ENCODE measurements at regions not wholly inside any gene's neighbourhood (a gene's known extent, or its start where the extent isn't known, plus 50 kb on each side); places are given as distances from the start of the nearest gene placed in this dataset.

- TF ChIP-seq REST (IDR thresholded peaks at IDR 0.05; ENCODE audit: insufficient replicate concordance, low read depth) (no peak), CTCF (IDR thresholded peaks at IDR 0.05; ENCODE audit: insufficient read depth, low read length) (no peak), SPI1 (IDR thresholded peaks at IDR 0.05; ENCODE audit: borderline replicate concordance, low read depth) (no peak), POLR2AphosphoS5 (IDR thresholded peaks at IDR 0.05; ENCODE audit: low read depth) (no peak), GABPA (IDR thresholded peaks at IDR 0.05; ENCODE audit: low read depth) (no peak)
These were observed 476.8 kb downstream of the METTL15 start for GRCh38 chr11:28584992-28585391.

GRCh38 chr11:28582506-28582905 is 474.3 kb downstream of the METTL15 start:
- Histone ChIP-seq H3K4me3 (replicated peaks; ENCODE audit: insufficient read depth, low read length) (no peak overlapping the region), H3K27me3 (ENCODE audit: insufficient read depth, poor library complexity, severe bottlenecking) (no peaks in the 10 kb centered on the region), H3K27ac (replicated peaks) (no peak overlapping the region)
- TF ChIP-seq GABPA (IDR thresholded peaks at IDR 0.05; ENCODE audit: low read depth) (no peak), CTCF (IDR thresholded peaks at IDR 0.05; ENCODE audit: insufficient read depth, low read length) (no peak)
- no peak for DNase-seq (ENCODE audit: low read depth in 1 of 2, low spot score in 1 of 2)

More at GRCh38 chr11:28584992-28585391, 476.8 kb downstream of the METTL15 start:
- no peaks in the 10 kb centered on the region for H3K27me3 ChIP-seq (ENCODE audit: insufficient read depth, poor library complexity, severe bottlenecking)
- DNase-seq (ENCODE audit: low read depth in 1 of 2, low spot score in 1 of 2) = no peak
- no peak overlapping the region for H3K4me3 ChIP-seq (replicated peaks; ENCODE audit: insufficient read depth, low read length)
- H3K27ac ChIP-seq (replicated peaks) = no peak overlapping the region

GRCh38 chr11:28581286-28582242 is 473.4 kb downstream of the METTL15 start:
- H3K27me3 ChIP-seq (ENCODE audit: insufficient read depth, poor library complexity, severe bottlenecking) = no peaks in the 10 kb centered on the region
- no peak overlapping the region for H3K4me3 ChIP-seq (replicated peaks; ENCODE audit: insufficient read depth, low read length)
- no peak for DNase-seq (ENCODE audit: low read depth in 1 of 2, low spot score in 1 of 2)
- TF ChIP-seq CTCF (IDR thresholded peaks at IDR 0.05; ENCODE audit: insufficient read depth, low read length) (no peak), POLR2AphosphoS5 (IDR thresholded peaks at IDR 0.05; ENCODE audit: low read depth) (no peak), GABPA (IDR thresholded peaks at IDR 0.05; ENCODE audit: low read depth) (no peak), SPI1 (IDR thresholded peaks at IDR 0.05; ENCODE audit: borderline replicate concordance, low read depth) (no peak), REST (IDR thresholded peaks at IDR 0.05; ENCODE audit: insufficient replicate concordance, low read depth) (no peak)
- no peak overlapping the region for H3K27ac ChIP-seq (replicated peaks)

All from HL-60 (cell line).